NCI-H510A treated with DMSO at 0.1 percent for 48 hours (cell line): ENCODE measurements at regions not wholly inside any gene's neighbourhood (a gene's known extent, or its start where the extent isn't known, plus 50 kb on each side); places are given as distances from the start of the nearest gene placed in this dataset.
A peak's percentile ranks its signal among the peaks of the same experiment; 100 is the strongest.

Source experiments
- DNase-seq: peaks from one replicate; lab custom pipeline; 2025; lab: John Stamatoyannopoulos, UW

- DNase-seq = no peak
Observed at GRCh38 chr12:5195691-5196090, 152.0 kb downstream of the KCNA5 start.

- DNase-seq = no peak
Observed at GRCh38 chr12:5197131-5197530, 153.5 kb downstream of the KCNA5 start.

- DNase-seq = no peak
Observed at GRCh38 chr12:5197656-5198055, 154.0 kb downstream of the KCNA5 start.

- DNase-seq = peak; percentile 77
Observed at GRCh38 chr12:5200278-5201087, 156.8 kb downstream of the KCNA5 start.

- DNase-seq = peak; percentile 84
Observed at GRCh38 chr12:5201554-5202218, 158.0 kb downstream of the KCNA5 start.

GRCh38 chr12:5203274-5203673, 159.6 kb downstream of the KCNA5 start:
- DNase-seq = no peak

GRCh38 chr12:5203720-5204119, 160.0 kb downstream of the KCNA5 start:
- DNase-seq = no peak

GRCh38 chr12:5204271-5204670, 160.6 kb downstream of the KCNA5 start:
- DNase-seq = peak; percentile 35

- DNase-seq = no peak
Observed at GRCh38 chr12:5204831-5205230, 161.2 kb downstream of the KCNA5 start.

GRCh38 chr12:5206401-5207175, 162.9 kb downstream of the KCNA5 start:
- no peak for DNase-seq

GRCh38 chr12:5210179-5210922, 166.7 kb downstream of the KCNA5 start:
- no peak for DNase-seq

GRCh38 chr12:5210923-5211290, 167.2 kb downstream of the KCNA5 start:
- no peak for DNase-seq

GRCh38 chr12:5213336-5213735, 169.7 kb downstream of the KCNA5 start:
- no peak for DNase-seq

- no peak for DNase-seq
Observed at GRCh38 chr12:5213990-5214389, 170.3 kb downstream of the KCNA5 start.

GRCh38 chr12:5217936-5218335, 174.3 kb downstream of the KCNA5 start:
- no peak for DNase-seq

- DNase-seq = no peak
Observed at GRCh38 chr12:5220099-5220498, 176.4 kb downstream of the KCNA5 start.

GRCh38 chr12:5220835-5221234, 177.2 kb downstream of the KCNA5 start:
- DNase-seq = no peak

- no peak for DNase-seq
Observed at GRCh38 chr12:5222011-5222461, 178.4 kb downstream of the KCNA5 start.

- DNase-seq = no peak
Observed at GRCh38 chr12:5222729-5223128, 179.1 kb downstream of the KCNA5 start.

- no peak for DNase-seq
Observed at GRCh38 chr12:5223881-5224280, 180.2 kb downstream of the KCNA5 start.

GRCh38 chr12:5226581-5226980, 182.9 kb downstream of the KCNA5 start:
- DNase-seq = no peak
